ENCODE measurements at regions not wholly inside any gene's neighbourhood (a gene's known extent, or its start where the extent isn't known, plus 50 kb on each side); places are given as distances from the start of the nearest gene placed in this dataset.
"Not testable (repeated sequence)": the region's sequence is repeated elsewhere in the genome, so short reads cannot be mapped to it uniquely, and the experiment has no call there.

GRCh38 chr4:30856795-30857564 is 136.8 kb downstream of the PCDH7 start:
- Mint-ChIP-seq H3K36me3 (no peaks in the 10 kb centered on the region), H3K27ac (no peak overlapping the region), H3K9me3 (peaks cover 0 to 15% of the 10 kb centered on the region in 2 donors)
- DNase-seq (ENCODE audit: low spot score in 2 of 2) (no peak), ATAC-seq (no peak)

GRCh38 chr4:30860978-30861377 is 140.8 kb downstream of the PCDH7 start:
- DNase-seq (ENCODE audit: low spot score in 2 of 2) (no peak), ATAC-seq (no peak)
- no peak overlapping the region for H3K27ac Mint-ChIP-seq
- peaks cover 7 to 14% of the 10 kb centered on the region in 2 donors for H3K9me3 Mint-ChIP-seq
- no peaks in the 10 kb centered on the region for H3K36me3 Mint-ChIP-seq

DNA sequence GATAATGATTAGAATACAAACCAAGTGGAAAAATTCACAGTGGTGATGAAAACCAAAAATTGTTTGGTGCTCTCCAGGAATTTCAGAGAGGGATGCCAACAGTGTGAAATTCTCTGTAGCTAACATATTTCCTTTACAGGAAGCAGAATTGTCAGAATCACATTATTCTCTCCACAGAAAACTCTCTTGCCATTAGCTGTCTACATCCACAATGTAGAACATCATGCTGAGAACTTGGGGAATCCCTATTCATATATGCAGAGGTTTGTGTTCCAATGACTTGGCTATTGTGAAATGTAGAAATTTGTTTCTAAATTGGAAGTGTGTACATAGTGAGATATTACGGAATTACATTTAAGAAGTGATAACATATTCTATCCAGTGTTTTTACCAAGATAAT is 142.0 kb downstream of the PCDH7 start:
- Mint-ChIP-seq H3K36me3 (no peaks in the 10 kb centered on the region), H3K9me3 (peaks cover 8 to 19% of the 10 kb centered on the region in 2 donors), H3K27ac (no peak overlapping the region)
- no peak for DNase-seq (ENCODE audit: low spot score in 2 of 2)
- ATAC-seq, result no peak

DNA sequence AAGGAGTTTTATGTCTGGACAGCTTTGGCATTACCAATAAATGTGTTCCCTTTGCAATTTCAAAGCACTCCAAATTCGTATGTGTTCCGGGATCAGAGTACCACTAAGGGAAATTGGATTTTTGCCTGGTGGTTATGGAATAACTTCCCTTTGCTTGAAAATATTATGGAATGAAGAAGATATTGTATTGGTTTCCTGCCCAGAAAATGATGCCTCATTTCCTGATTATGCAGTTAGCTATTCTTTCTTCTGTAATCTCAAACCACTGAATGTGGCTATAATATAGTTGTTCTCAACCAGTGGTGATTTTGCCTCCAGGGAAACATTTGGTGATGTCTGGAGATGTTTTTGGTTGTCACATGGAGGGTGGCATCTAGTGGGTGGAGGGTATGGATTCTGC is 142.9 kb downstream of the PCDH7 start:
- Mint-ChIP-seq H3K36me3 (no peaks in the 10 kb centered on the region), H3K27ac (no peak overlapping the region), H3K9me3 (peaks cover 8 to 19% of the 10 kb centered on the region in 2 donors)
- no peak for ATAC-seq
- no peak for DNase-seq (ENCODE audit: low spot score in 2 of 2)

GRCh38 chr4:30865691-30866090 is 145.5 kb downstream of the PCDH7 start:
- Mint-ChIP-seq H3K27ac (no peak overlapping the region), H3K36me3 (no peaks in the 10 kb centered on the region), H3K9me3 (peaks cover 7 to 22% of the 10 kb centered on the region in 2 donors)
- ATAC-seq (no peak), DNase-seq (ENCODE audit: low spot score in 2 of 2) (no peak)

DNA sequence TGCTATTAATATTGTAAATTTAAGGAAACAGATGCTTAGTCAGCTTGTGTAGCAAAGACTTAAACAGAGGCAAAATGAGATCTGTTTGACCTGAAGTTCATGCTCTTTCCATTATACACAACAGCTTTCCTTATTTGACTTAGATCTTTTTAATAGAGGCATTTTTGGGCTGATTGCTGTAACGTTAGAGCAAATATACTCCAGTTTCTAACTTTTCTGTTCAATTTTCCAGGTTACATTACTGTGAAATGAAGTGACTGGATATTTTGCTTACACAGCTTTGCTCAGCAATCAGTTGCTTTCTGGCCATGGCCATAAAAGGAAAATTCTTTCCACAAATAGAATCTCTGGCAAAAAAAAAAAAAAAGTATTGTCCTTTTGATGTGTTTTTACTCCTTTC is 146.2 kb downstream of the PCDH7 start:
- Mint-ChIP-seq H3K9me3 (peaks cover 11 to 25% of the 10 kb centered on the region in 2 donors), H3K36me3 (no peaks in the 10 kb centered on the region), H3K27ac (no peak overlapping the region)
- ATAC-seq, result no peak
- no peak for DNase-seq (ENCODE audit: low spot score in 2 of 2)

- peaks cover 11 to 29% of the 10 kb centered on the region in 2 donors for H3K9me3 Mint-ChIP-seq
- DNase-seq (ENCODE audit: low spot score in 2 of 2) (no peak), ATAC-seq (no peak)
- H3K36me3 Mint-ChIP-seq, result no peaks in the 10 kb centered on the region
- no peak overlapping the region for H3K27ac Mint-ChIP-seq
These were observed 146.7 kb downstream of the PCDH7 start for GRCh38 chr4:30866907-30867306.

DNA sequence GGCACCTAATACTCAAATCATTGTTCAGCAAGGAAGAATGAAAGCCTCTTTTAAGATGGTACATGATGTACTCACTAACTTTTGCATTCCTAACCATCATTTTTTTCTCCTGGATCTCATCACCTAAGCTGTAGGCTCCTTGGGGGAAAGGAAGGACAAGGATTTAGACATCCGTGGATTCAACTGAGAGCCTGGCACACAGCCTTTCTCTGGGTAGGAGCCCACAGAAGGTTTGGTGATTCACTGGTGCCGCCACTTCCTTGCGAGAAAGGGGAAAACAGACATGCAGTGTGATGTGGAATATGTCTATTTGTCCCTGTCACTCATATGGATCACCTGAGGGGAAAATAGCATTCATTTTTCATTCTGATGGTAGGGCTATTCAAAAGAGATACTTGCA is 147.3 kb downstream of the PCDH7 start:
- Mint-ChIP-seq H3K9me3 (peaks cover 11 to 30% of the 10 kb centered on the region in 2 donors), H3K36me3 (no peaks in the 10 kb centered on the region), H3K27ac (no peak overlapping the region)
- ATAC-seq (no peak), DNase-seq (ENCODE audit: low spot score in 2 of 2) (no peak)

DNA sequence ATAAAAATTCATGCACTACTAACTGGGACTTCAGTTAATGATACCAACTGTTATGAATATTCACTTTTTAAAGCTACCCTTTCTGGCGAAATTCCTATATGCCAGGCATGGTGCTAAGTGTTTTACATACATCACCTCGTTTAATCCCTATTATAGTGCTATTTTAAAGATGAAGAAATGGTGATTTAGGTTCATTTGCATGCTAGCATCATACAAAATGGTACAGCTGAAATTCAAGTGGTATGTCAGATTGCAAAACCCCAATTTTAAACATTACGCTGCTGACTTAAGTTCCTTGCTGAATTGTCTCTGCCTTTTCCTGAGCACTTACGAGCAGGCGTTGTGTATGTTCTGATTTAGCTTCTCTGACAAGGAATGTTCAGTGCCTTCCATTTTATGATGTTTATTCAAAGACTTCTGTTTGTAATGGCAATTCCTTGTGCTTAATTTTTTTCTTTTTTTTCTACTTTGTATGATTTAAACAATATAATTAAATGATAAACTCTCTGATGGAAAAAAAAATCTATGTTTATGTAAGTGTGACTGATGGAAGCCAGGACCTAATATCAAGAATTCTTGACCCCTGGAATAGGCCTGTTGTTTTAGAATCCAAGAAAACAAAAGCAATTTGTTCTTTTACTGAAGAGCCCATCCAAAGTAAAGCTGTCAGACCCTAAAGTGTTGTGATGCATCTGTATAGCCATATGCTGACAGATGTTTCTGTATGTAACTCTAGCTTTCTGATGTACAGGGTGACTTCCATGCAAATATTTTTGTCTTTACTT is 148.1 kb downstream of the PCDH7 start:
- ATAC-seq, result no peak
- no peak overlapping the region for H3K27ac Mint-ChIP-seq
- H3K36me3 Mint-ChIP-seq, result no peaks in the 10 kb centered on the region
- DNase-seq (ENCODE audit: low spot score in 2 of 2), result no peak
- H3K9me3 Mint-ChIP-seq, result peaks cover 15 to 30% of the 10 kb centered on the region in 2 donors

DNA sequence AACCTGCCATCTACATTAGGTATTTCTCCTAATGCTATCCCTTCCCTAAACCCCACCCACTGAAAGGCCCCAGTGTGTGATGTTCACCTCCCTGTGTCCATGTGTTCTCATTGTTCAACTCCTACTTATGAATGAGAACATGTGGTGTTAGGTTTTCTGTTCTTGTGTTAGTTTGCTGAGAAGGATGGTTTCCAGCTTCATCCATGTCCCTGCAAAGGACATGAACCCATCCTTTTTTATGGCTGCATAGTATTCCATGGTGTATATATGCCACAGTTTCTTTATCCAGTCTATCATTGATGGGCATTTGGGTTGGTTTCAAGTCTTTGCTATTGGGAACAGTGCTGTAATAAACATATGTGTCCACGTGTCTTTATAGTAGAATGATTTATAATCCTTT is 149.2 kb downstream of the PCDH7 start:
- H3K36me3 Mint-ChIP-seq; DNase-seq (ENCODE audit: low spot score in 2 of 2); H3K27ac Mint-ChIP-seq; ATAC-seq: not testable (repeated sequence)
- peaks cover 15 to 29% of the 10 kb centered on the region in 2 donors for H3K9me3 Mint-ChIP-seq

DNA sequence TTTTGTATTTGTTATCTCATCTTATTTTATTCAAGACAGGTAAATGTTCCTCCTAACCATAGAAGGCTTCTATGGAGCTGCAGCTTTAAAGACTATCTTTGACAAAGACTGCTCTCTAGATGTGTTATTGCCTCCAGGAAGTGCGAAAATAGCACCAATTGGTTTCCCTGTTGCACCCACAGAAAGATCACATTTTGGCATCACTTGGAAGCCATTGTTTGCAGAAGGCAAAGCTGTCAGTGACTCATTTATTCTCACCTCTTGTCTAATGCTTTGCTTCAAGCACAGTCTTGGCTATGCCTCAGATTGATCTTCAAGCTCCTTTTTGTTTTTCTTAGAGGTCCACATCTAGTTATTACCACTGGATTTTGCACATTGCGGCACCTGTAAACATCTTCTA is 150.3 kb downstream of the PCDH7 start:
- Mint-ChIP-seq H3K36me3 (no peaks in the 10 kb centered on the region), H3K9me3 (peaks cover 21 to 26% of the 10 kb centered on the region in 2 donors), H3K27ac (no peak overlapping the region)
- DNase-seq (ENCODE audit: low spot score in 2 of 2) (no peak), ATAC-seq (no peak)

DNA sequence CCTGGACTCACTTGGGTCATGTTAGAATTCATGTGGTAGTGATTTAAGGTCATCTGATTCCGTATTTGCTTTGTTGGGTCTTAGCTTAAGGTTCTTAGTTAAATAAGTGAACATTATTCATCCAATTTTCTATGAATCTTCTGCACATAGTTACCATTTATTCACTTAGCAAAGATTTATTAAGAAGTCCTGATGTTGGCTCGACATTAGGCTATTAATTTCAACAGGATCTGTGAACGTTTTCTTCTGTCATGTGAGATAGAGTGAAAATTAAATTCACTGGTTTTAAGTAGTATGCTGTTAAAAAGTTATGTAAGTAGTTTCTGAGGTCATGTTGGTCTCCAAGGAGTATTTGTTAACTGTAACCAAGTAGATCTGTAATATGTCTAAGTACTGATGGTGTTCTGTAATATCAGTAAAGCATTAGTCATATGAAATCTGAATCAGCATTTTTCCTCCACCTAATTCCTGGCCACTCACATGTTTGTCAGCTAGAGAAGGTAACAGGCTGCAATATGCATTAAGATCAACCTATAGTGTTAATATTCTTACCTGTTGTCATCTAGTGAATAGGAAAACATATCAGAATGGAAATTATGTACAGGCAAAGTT is 155.6 kb downstream of the PCDH7 start:
- DNase-seq (ENCODE audit: low spot score in 2 of 2), result no peak
- Mint-ChIP-seq H3K9me3 (peaks cover 21% of the 10 kb centered on the region in 2 donors), H3K27ac (no peak overlapping the region), H3K36me3 (no peaks in the 10 kb centered on the region)
- ATAC-seq, result no peak

GRCh38 chr4:30879855-30880598 is 159.9 kb downstream of the PCDH7 start:
- peaks cover 19 to 24% of the 10 kb centered on the region in 2 donors for H3K9me3 Mint-ChIP-seq
- ATAC-seq (no peak), DNase-seq (ENCODE audit: low spot score in 2 of 2) (no peak)
- H3K36me3 Mint-ChIP-seq, result peaks cover 0 to 4% of the 10 kb centered on the region in 2 donors
- H3K27ac Mint-ChIP-seq, result no peak overlapping the region

GRCh38 chr4:30881985-30882384 is 161.8 kb downstream of the PCDH7 start:
- peaks cover 0 to 4% of the 10 kb centered on the region in 2 donors for H3K36me3 Mint-ChIP-seq
- H3K9me3 Mint-ChIP-seq, result peaks cover 18 to 21% of the 10 kb centered on the region in 2 donors
- no peak for ATAC-seq
- H3K27ac Mint-ChIP-seq, result no peak overlapping the region
- DNase-seq (ENCODE audit: low spot score in 2 of 2), result no peak

- no peak overlapping the region for H3K27ac Mint-ChIP-seq
- peaks cover 18 to 21% of the 10 kb centered on the region in 2 donors for H3K9me3 Mint-ChIP-seq
- peaks cover 0 to 4% of the 10 kb centered on the region in 2 donors for H3K36me3 Mint-ChIP-seq
- DNase-seq (ENCODE audit: low spot score in 2 of 2) (no peak), ATAC-seq (no peak)
These were observed 162.3 kb downstream of the PCDH7 start for GRCh38 chr4:30882443-30882842.

- Mint-ChIP-seq H3K27ac (no peak overlapping the region), H3K36me3 (peaks cover 0 to 4% of the 10 kb centered on the region in 2 donors), H3K9me3 (peaks cover 15 to 18% of the 10 kb centered on the region in 2 donors)
- no peak for ATAC-seq
- no peak for DNase-seq (ENCODE audit: low spot score in 2 of 2)
These were observed 163.0 kb downstream of the PCDH7 start for GRCh38 chr4:30882995-30883675.

All from activated naive CD4-positive, alpha-beta T cell treated with anti-CD3 and anti-CD28 coated beads, Interleukin-2, amount 50 U/mL, for 72 hours (primary cell).